ENCODE measurements at regions not wholly inside any gene's neighbourhood (a gene's known extent, or its start where the extent isn't known, plus 50 kb on each side); places are given as distances from the start of the nearest gene placed in this dataset.

DNA sequence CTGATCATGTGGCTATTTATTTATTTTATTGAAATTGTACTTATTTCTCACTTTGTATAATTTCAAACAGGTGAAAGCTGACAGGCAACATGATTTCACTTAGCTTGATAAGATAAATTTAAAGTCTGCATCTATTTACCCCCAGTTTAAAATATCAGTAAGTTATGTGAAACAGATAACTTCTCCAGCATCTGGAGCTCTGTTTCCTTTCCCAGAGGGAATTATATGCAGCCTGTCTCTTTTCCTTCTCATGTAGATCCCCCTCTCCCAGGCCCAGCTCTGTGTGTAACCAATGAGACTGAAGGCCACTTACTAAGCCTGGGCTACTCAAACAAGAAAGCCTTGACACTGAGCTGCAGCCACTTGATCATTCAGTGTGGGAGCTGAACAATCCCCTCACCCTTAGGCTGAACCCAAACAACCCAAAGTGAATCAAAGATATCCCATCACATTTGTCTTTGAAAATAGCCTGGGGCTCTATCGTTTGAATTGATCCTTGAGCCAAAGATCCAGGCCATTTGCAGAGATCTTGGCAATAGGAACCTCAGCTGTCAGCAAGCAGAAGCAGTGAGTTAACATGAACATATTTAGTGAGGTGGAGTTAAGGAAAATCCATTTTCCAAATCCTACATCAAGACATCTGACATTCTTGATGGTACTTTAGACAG lies 383.9 kb downstream of the TGFB2 start:
- Mint-ChIP-seq H3K9me3 (peaks cover 2 to 6% (median 3%) of the 10 kb centered on the region in 7 donors), H3K36me3 (no peaks in the 10 kb centered on the region), H3K4me1 (no peaks in the 10 kb centered on the region), H3K4me3 (no peak overlapping the region), H3K27me3 (ENCODE audit: low read depth in 3 of 3) (no peaks in the 10 kb centered on the region), H3K27ac (no peak overlapping the region)
- WGBS (ENCODE audit: insufficient coverage): 80% methylated on average over 1 of the region's 1 CpG
- Histone ChIP-seq H3K4me1 (ENCODE audit: control insufficient read depth in 1 of 2, insufficient read depth in 2 of 2, low read length in 2 of 2) (no peaks in the 10 kb centered on the region), H3K27me3 (ENCODE audit: control insufficient read depth in 2 of 2, insufficient read depth in 2 of 2, low read length in 2 of 2) (no peaks in the 10 kb centered on the region), H3K79me2 (ENCODE audit: insufficient read depth, low read length) (no peaks in the 10 kb centered on the region), H3K4me3 (replicated peaks in 1 of 3; ENCODE audit: low read depth in 2 of 3, low read length in 3 of 3) (no peak overlapping the region), H3K27ac (ENCODE audit: low read depth in 1 of 2, low read length in 2 of 2) (no peak overlapping the region), H4K20me1 (ENCODE audit: insufficient read depth, low read length) (no peaks in the 10 kb centered on the region), H2AFZ (ENCODE audit: insufficient read depth, low read depth, low read length, poor library complexity, severe bottlenecking) (no peak overlapping the region), H3K9me3 (replicated peaks in 1 of 2; ENCODE audit: control insufficient read depth in 1 of 2, insufficient read depth in 1 of 2, low read length in 2 of 2) (peaks cover 0 to 3% of the 10 kb centered on the region in 2 donors), H3K4me2 (replicated peaks; ENCODE audit: extremely low read depth, low read length, poor library complexity, severe bottlenecking) (no peak overlapping the region), H3K9ac (ENCODE audit: insufficient read depth, low read length, poor library complexity, severe bottlenecking) (no peak overlapping the region), H3K36me3 (replicated peaks in 1 of 2; ENCODE audit: control insufficient read depth in 1 of 2, insufficient read depth in 2 of 2, low read length in 2 of 2) (no peaks in the 10 kb centered on the region)
- intact Hi-C loops (cut with micrococcal nuclease): no loop called here
- TF ChIP-seq, protein P1, sequence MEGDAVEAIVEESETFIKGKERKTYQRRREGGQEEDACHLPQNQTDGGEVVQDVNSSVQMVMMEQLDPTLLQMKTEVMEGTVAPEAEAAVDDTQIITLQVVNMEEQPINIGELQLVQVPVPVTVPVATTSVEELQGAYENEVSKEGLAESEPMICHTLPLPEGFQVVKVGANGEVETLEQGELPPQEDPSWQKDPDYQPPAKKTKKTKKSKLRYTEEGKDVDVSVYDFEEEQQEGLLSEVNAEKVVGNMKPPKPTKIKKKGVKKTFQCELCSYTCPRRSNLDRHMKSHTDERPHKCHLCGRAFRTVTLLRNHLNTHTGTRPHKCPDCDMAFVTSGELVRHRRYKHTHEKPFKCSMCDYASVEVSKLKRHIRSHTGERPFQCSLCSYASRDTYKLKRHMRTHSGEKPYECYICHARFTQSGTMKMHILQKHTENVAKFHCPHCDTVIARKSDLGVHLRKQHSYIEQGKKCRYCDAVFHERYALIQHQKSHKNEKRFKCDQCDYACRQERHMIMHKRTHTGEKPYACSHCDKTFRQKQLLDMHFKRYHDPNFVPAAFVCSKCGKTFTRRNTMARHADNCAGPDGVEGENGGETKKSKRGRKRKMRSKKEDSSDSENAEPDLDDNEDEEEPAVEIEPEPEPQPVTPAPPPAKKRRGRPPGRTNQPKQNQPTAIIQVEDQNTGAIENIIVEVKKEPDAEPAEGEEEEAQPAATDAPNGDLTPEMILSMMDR (IDR thresholded peaks at IDR 0.05): no peak
- DNase-seq: no peak

DNA sequence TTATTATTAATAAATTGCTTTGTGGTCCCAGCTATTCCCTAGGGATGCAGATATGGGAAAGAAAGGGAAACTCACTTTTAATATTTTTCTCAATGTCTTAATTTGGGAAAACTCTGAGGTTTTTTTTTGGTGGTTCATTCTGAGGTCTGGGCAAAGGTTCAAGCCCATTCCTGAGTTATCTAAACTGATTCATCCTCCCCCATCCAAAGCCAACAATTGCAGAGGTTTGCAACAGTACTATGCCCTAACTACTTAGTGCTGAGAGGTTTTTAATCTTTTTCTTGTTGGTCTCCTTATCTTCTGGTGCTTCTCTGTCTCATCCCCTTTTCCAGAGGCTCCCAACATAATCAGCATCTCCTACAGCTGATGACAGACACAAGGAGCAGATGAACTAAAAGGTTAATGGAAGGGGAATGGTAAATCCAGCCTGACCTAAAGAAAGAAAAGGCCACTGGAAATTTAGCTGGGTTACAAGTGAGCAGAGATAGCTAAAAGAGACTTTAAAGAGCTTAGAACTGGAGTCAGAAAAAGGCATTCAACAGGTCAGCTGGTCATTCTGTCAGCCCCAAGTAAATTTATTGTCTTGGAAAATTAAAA lies 390.4 kb downstream of the TGFB2 start:
- no peak overlapping the region for H3K27ac Mint-ChIP-seq
- H3K4me1 Mint-ChIP-seq: no peaks in the 10 kb centered on the region
- no peak overlapping the region for H3K4me3 Mint-ChIP-seq
- no peaks in the 10 kb centered on the region for H4K20me1 ChIP-seq (ENCODE audit: insufficient read depth, low read length)
- no peak for DNase-seq
- no peak overlapping the region for H3K4me3 ChIP-seq (replicated peaks in 1 of 3; ENCODE audit: low read depth in 2 of 3, low read length in 3 of 3)
- H3K27me3 ChIP-seq (ENCODE audit: control insufficient read depth in 2 of 2, insufficient read depth in 2 of 2, low read length in 2 of 2): no peaks in the 10 kb centered on the region
- H3K9me3 Mint-ChIP-seq: peaks cover 2 to 13% (median 3%) of the 10 kb centered on the region in 7 donors
- peaks cover 0 to 3% of the 10 kb centered on the region in 2 donors for H3K9me3 ChIP-seq (replicated peaks in 1 of 2; ENCODE audit: control insufficient read depth in 1 of 2, insufficient read depth in 1 of 2, low read length in 2 of 2)
- H3K27ac ChIP-seq (ENCODE audit: low read depth in 1 of 2, low read length in 2 of 2): no peak overlapping the region
- intact Hi-C loops (cut with micrococcal nuclease): no loop called here
- TF ChIP-seq, protein P1 (IDR thresholded peaks at IDR 0.05): no peak
- no peaks in the 10 kb centered on the region for H3K36me3 ChIP-seq (replicated peaks in 1 of 2; ENCODE audit: control insufficient read depth in 1 of 2, insufficient read depth in 2 of 2, low read length in 2 of 2)
- no peak overlapping the region for H2AFZ ChIP-seq (ENCODE audit: insufficient read depth, low read depth, low read length, poor library complexity, severe bottlenecking)
- no peak overlapping the region for H3K9ac ChIP-seq (ENCODE audit: insufficient read depth, low read length, poor library complexity, severe bottlenecking)
- no peaks in the 10 kb centered on the region for H3K36me3 Mint-ChIP-seq
- no peak overlapping the region for H3K4me2 ChIP-seq (replicated peaks; ENCODE audit: extremely low read depth, low read length, poor library complexity, severe bottlenecking)
- no peaks in the 10 kb centered on the region for H3K27me3 Mint-ChIP-seq (ENCODE audit: low read depth in 3 of 3)
- no peaks in the 10 kb centered on the region for H3K4me1 ChIP-seq (ENCODE audit: control insufficient read depth in 1 of 2, insufficient read depth in 2 of 2, low read length in 2 of 2)
- no peaks in the 10 kb centered on the region for H3K79me2 ChIP-seq (ENCODE audit: insufficient read depth, low read length)
